Brain microvascular endothelial cell (primary cell): ENCODE measurements at regions not wholly inside any gene's neighbourhood (a gene's known extent, or its start where the extent isn't known, plus 50 kb on each side); places are given as distances from the start of the nearest gene placed in this dataset.

Experiments
- DNase-seq: peaks from one replicate; pipeline ENCODE4 v3.0.0-alpha.2; 2020
- H3K27ac ChIP-seq: fragments of 250-450 bp; sonication (Bioruptor Pico); 2 replicates; pipeline ENCODE4 v1.5.1; 2020; ENCODE audit warnings: mild to moderate bottlenecking, moderate library complexity
- H3K27me3 ChIP-seq: fragments of 250-450 bp; sonication (Bioruptor Pico); replicated peaks from 2 replicates; pipeline ENCODE4 v1.5.1; 2020; ENCODE audit warnings: mild to moderate bottlenecking
- H3K36me3 ChIP-seq: fragments of 250-450 bp; sonication (Bioruptor Pico); replicated peaks from 2 replicates; pipeline ENCODE4 v1.5.1; 2020; ENCODE audit warnings: mild to moderate bottlenecking
- H3K4me3 ChIP-seq: 2 replicates; pipeline ENCODE4 v1.5.1; 2011; ENCODE audit warnings: low read depth, mild to moderate bottlenecking, control low read depth, low read length, moderate library complexity
- CTCF ChIP-seq: IDR thresholded peaks from 2 replicates; pipeline ENCODE4 v1.5.1; 2011; ENCODE audit warnings: low read depth, mild to moderate bottlenecking, moderate library complexity, low read length, control low read depth, inconsistent platforms; ENCODE audit errors: missing control alignments
- in situ Hi-C: cut with HindIII; loops from 2 replicates; pipeline ENCODE4 v1.10.0; 2017; ENCODE audit warnings: low sequenced_read_pairs, low pct_ligation_motif_present

GRCh38 chr14:98162856-98163805, 1108.9 kb downstream of the BCL11B start:
- no peak for TF ChIP-seq CTCF
- Histone ChIP-seq H3K27ac (no peak overlapping the region), H3K36me3 (no peaks in the 10 kb centered on the region), H3K4me3 (no peak overlapping the region), H3K27me3 (no peaks in the 10 kb centered on the region)
- no peak for DNase-seq
- in situ Hi-C loops = no loop called here

- no peaks in the 10 kb centered on the region for H3K27me3 ChIP-seq
- no peak for TF ChIP-seq CTCF
- H3K4me3 ChIP-seq = no peak overlapping the region
- in situ Hi-C loops = no loop called here
- H3K27ac ChIP-seq = no peak overlapping the region
- no peaks in the 10 kb centered on the region for H3K36me3 ChIP-seq
- DNase-seq = no peak
These were observed 1108.1 kb downstream of the BCL11B start for GRCh38 chr14:98163873-98164272.

GRCh38 chr14:98165976-98166375, 1106.0 kb downstream of the BCL11B start:
- Histone ChIP-seq H3K27me3 (no peaks in the 10 kb centered on the region), H3K4me3 (no peak overlapping the region), H3K36me3 (no peaks in the 10 kb centered on the region), H3K27ac (no peak overlapping the region)
- DNase-seq = no peak
- no peak for TF ChIP-seq CTCF
- in situ Hi-C loops = no loop called here

- TF ChIP-seq CTCF = no peak
These were observed 1104.7 kb downstream of the BCL11B start for GRCh38 chr14:98167275-98167674.

GRCh38 chr14:98167705-98168104, 1104.3 kb downstream of the BCL11B start:
- in situ Hi-C loops = no loop called here
- H3K4me3 ChIP-seq = no peak overlapping the region
- no peaks in the 10 kb centered on the region for H3K36me3 ChIP-seq
- TF ChIP-seq CTCF = no peak
- no peaks in the 10 kb centered on the region for H3K27me3 ChIP-seq
- DNase-seq = no peak
- H3K27ac ChIP-seq = no peak overlapping the region

More at GRCh38 chr14:98167275-98167674, 1104.7 kb downstream of the BCL11B start:
- Histone ChIP-seq H3K36me3 (no peaks in the 10 kb centered on the region), H3K27ac (no peak overlapping the region), H3K4me3 (no peak overlapping the region), H3K27me3 (no peaks in the 10 kb centered on the region)
- DNase-seq = no peak
- in situ Hi-C loops = no loop called here
